NCI-H526 treated with DMSO at 0.1 percent for 48 hours (cell line): ENCODE measurements at regions not wholly inside any gene's neighbourhood (a gene's known extent, or its start where the extent isn't known, plus 50 kb on each side); places are given as distances from the start of the nearest gene placed in this dataset.
"Not testable (repeated sequence)": the region's sequence is repeated elsewhere in the genome, so short reads cannot be mapped to it uniquely, and the experiment has no call there.

Experiments used
- DNase-seq: peaks from one replicate; lab custom pipeline; 2025; lab: John Stamatoyannopoulos, UW

- no peak for DNase-seq
Observed at GRCh38 chr6:51257938-51258337, 439.3 kb downstream of the TFAP2B start.

- DNase-seq = no peak
Observed at GRCh38 chr6:51260003-51260402, 441.3 kb downstream of the TFAP2B start.

- no peak for DNase-seq
Observed at GRCh38 chr6:51261691-51262090, 443.0 kb downstream of the TFAP2B start.

DNA sequence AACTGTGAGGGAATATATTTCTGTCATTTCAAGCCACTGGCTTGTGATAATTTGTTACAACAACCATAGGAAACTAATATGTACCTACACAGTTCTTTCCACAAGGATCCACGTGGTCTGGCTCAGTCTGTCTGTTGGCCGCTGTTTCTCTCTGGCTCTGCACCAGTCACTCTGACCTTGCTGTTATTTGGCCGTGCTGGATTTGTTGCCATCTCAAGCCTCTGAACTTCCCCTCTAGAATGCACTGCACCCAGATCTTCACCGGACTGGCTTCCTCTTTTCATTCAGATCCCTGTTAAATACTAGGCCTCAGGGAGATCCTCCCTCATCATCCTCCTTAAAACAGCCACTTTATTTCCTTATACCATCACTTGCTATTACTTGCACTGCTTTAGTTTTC lies 446.8 kb downstream of the TFAP2B start:
- no peak for DNase-seq

DNA sequence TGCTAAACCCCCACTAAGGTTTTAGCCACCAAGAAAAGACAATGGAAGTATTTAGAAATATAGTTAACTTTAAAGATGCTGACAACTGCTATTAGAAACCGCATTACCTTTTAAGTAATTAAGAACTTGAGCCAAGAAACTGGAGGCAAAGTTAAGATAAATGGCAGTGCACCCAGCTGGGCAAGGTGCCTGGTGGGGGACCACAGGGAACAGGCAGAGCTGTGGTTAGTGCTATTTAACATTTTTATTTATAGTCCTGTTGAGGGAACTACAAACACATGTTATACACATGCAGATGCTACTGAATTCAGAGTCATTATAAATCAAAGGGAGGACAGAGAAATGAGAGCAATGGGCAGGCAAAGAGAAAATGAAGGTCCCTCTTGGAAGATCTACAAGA lies 447.9 kb downstream of the TFAP2B start:
- DNase-seq = no peak

- DNase-seq = no peak
Observed at GRCh38 chr6:51268666-51269065, 450.0 kb downstream of the TFAP2B start.

DNA sequence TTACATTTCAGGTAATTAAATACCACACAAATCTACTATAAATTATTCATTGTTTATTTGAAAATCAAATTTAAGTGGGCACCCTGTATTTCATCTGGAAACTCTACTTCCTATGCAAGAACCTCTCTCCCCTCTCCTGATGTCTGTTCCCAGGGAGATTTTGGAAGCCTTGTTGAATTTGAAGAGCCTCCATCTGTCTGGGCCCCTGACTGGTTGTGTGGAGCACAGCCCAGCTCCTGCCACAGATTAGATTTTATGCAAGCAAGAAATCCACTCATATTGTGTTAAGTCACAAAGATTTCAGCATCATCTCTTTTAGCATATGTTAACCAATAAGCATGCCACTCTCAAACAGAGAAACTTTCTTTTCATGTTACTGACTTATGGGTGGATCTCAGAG lies 451.2 kb downstream of the TFAP2B start:
- DNase-seq = no peak

- no peak for DNase-seq
Observed at GRCh38 chr6:51271615-51272014, 452.9 kb downstream of the TFAP2B start.

GRCh38 chr6:51273228-51273961 lies 454.7 kb downstream of the TFAP2B start:
- peak; percentile 73 for DNase-seq

DNA sequence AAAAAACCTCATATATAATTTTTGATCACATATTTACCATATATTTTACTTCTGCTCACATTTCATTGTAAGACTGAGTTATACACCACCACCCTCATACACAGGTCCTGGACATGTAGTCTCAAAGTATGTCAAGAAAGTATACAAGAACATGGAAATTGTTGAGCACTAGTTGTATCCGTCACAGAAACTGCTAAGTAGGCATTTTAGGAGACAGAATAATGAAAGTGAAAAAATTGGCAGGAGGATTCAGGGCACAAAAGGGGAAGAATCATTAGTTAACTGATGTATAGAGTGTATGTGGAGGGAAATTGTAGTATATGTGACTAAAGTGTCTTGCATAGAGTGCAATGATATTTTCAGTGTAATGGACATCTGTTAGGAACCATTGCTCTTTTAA lies 458.8 kb downstream of the TFAP2B start:
- no peak for DNase-seq

GRCh38 chr6:51282026-51282425 lies 463.4 kb downstream of the TFAP2B start:
- DNase-seq = no peak

DNA sequence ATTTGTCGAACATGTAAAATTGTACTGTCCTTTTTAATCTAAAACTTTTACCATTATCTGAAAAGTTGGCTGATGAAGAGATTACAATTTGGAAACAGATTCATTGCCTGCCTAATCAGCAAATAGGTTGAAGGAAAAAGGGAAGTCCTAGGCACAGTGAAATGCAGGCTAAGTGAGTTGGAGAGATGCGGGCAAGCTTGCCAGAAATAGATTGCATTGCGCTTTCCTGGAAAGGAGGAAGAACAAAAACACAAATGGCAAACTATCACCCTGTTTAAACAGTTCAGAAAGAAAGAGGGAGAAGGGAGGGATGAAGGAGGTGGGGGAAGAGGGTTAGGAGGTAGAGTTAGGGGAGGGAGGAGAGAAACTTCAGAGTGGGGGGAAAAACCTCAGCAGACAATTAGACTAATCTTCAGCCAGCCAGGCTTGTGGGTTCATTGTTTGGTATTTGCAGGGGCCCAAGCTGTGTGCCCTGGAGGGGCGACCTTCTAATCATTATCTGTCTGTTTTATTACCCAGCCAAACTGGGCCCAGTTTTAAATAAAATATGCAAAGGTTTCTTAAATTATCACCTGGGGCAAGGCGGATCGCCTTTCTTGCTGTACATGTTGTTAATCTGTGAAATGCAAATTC lies 465.2 kb downstream of the TFAP2B start:
- peak; percentile 67 for DNase-seq

DNA sequence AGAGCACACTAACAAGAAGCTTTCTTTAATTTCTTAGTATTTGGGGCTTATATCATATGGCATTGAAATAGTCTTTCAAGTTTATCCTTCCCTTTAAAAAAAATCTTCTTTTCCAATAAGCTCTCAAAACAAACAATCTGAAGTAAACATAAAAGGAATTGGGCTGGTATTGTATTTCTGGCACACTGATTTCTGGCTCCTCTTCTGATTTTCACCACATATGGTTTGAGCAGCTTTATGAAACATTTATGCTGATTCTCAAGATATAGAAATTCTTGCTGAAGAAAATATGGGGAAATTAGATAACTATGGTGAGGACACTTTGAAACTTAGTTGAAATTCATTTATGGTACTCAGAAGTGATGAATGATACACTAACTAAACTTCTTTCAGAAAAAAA lies 467.2 kb downstream of the TFAP2B start:
- no peak for DNase-seq

DNA sequence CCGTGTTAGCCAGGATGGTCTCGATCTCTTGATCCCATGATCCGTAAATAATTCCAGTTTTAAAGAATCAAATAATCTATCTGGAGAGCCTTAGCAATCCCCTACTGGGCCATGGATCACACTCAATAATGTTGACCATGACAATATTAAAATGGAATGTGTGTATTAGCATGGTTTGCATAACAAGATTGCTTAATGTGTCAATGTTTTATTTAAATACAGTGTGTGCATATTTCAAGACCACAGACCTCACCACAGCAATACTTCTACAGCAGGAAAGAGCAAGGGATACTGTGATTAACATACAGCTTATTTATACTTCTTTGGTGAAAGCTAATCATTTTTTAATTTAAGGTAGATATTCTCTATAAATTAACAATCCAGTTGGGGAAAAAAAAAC lies 470.4 kb downstream of the TFAP2B start:
- no peak for DNase-seq

- no peak for DNase-seq
Observed at GRCh38 chr6:51292659-51293058, 474.0 kb downstream of the TFAP2B start.

DNA sequence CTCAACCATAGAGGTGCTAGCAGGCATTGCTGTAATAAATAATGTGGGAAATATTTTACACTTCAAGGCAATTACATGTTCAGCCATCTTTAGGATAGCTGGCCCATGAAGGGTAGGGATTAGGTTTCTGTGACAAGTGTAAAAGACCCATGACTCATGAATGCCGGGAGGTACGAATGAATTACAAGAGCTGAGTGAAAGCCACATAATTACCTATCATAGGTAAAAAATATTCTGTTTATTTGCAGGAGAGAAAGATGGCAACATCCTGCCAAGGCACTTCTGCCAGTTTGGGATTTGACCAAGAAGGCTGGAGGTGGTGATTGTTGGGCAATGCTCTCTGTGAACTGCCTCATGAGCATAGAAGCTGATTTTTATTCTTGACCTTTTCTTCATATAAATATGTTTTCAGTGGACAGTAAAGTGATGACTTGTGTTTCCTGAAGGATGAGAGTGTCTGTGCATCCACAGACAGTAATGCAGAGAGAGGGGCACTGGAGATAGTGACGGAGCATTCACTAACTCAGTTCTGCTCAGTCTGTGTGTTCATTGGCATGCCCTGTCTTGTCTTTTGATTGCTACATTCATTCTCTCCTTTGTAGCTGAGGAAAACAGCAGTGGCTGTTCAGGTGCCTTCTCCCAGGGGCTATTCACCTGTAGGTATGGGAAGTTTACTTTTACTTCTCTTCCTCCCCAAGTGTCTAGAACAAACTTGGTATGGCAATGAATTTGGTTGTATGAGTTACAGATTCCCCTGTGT lies 481.1 kb downstream of the TFAP2B start:
- DNase-seq = no peak

DNA sequence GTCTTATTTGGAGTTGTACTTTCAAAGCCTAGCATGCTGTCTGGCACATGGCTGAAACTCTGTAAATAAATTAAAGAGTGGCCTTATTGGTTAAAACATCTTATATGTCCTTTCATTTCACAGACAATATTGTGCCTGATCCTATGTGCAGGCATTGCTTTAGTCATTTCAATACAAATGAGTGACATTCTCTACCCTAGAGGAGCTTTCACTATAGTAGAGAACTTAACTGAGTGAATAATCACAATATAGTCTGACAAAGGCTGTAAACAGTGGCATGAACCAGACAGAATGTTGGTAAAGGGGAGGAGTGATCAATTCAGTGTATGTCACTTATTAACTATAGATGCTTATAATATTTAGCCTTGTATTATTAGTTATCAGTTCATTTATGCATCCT lies 481.8 kb downstream of the TFAP2B start:
- DNase-seq = no peak

DNA sequence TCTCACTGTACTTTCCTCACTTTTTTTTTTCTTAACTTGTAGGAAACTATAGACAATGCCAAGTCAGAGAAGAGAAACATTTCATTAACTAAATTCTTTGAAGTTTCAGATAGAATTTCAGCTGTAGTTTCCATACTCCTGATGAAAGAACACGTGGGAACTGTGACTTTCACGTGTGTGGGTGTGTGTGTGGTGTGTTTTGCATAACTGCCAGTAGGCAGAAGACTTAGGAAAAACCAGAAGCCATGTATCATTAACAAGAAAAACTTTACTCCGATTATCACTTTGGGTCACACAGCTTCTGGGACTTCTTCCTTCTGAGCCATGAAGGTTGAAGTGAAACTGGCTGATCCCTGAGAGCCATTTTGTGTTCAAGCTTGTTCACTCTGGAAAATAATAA lies 483.3 kb downstream of the TFAP2B start:
- DNase-seq = no peak

DNA sequence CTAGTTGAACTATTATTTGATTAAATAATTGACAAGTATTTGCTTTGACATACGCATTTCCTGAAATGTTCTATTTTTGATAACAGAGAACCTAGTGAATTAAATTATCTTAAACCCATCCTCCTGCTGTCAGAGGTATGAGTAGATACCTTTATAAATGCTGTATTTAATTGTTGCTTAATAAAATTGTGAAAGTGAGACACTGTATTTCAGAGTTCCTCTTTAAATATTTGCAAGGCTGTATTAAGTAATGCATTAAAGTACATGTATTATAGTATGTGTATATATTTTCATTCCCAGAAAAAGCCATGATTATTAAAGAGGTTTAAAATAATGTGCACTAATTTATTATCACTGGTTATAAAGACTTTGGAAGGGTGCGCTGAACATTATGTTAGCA lies 483.8 kb downstream of the TFAP2B start:
- DNase-seq = no peak

DNA sequence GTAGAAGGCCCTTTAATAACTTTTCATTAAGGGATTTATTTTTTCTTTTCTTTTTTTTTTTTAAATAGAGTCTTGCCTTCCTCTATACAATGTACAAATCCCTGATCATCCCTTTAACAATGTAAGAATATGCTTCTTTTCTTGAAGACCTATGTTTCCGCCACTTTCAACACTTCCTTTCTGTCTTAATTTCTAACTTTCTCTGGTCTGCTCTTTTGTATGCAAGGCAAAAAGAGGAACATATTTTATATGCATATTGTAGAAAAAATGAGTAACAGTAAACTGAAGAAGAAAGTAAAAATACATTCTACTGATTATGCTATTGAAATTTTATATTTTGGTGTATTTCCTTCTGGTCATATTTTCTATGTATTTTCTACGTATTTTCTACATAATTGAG lies 484.7 kb downstream of the TFAP2B start:
- DNase-seq = no peak

- no peak for DNase-seq
Observed at GRCh38 chr6:51314965-51315364, 496.3 kb downstream of the TFAP2B start.

- DNase-seq = no peak
Observed at GRCh38 chr6:51318674-51319073, 500.0 kb downstream of the TFAP2B start.

- DNase-seq = not testable (repeated sequence)
Observed at GRCh38 chr6:51321477-51321876, 502.8 kb downstream of the TFAP2B start.
